HG02763 (cell line): ENCODE measurements at regions not wholly inside any gene's neighbourhood (a gene's known extent, or its start where the extent isn't known, plus 50 kb on each side); places are given as distances from the start of the nearest gene placed in this dataset.
"Not testable (repeated sequence)": the region's sequence is repeated elsewhere in the genome, so short reads cannot be mapped to it uniquely, and the experiment has no call there.

ENCODE experiments used
- ATAC-seq: cut with Tn5 transposase; IDR thresholded peaks from one replicate; pipeline ENCODE4 v1.9.1; 2021; ENCODE audit warnings: mild to moderate bottlenecking, moderate library complexity; ENCODE audit not compliant: unreplicated experiment

DNA sequence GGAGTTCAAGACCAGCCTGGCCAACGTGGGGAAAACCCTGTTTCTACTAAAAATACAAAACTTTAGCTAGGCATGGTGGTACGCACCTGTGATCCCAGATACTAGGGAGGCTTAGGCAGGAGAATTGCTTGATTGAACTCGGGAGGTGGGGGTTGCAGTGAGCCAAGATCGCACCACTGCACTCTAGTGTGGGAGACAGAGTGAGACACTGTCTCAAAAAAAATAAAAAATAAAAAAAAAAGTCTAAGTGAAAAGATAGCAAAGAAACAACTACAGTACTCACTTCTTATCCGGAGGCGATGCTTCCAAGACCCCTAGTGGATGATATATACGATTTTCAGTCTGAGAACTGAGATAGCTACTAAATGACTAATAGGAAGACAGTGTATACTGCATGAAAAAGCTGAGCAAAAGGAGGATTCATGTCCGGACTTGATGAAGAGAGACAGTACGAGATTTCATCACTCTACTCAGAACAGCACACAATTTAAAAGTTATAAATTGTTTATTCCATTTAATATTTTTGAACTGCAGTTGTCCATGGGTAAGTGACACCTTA lies 138.7 kb upstream of the GOLGA6L6 start:
- not testable (repeated sequence) for ATAC-seq

GRCh38 chr15:20672470-20672869 lies 130.9 kb upstream of the GOLGA6L6 start:
- no peak for ATAC-seq

DNA sequence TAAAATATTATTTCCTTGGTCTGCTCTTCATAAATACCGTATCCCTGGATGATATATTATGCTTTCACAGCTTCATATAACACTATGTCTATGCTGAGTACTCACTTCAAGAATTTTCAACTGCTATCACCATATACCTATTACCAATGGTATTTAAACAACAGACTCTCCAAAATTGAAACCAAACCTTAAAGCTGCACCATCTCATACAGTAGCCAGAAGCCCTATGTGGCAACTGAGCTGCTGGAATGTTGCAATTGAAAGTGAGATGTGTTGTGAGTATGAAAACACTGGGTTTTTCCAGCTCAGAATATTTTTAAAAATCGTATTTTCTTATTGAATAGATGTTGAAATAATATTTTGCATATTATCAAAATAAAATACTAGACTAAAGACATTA lies 130.1 kb upstream of the GOLGA6L6 start:
- ATAC-seq = no peak

DNA sequence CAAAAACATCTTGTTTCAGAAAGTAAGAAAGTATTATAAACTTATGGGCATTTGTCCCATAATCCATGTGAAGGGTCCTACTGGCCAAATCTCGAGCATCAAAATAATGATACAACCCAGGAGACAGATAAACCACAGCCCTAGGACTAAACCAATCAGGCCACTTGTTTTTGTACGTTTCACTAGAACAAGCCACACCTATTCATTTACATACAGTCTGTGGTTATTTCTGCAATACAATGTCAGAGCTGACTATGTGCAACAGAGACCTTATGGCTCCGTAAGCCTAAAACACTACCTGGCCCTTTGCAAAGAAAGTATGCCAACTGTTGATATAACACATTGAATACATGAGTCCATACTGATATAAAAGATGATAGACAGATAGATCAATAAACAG lies 124.8 kb upstream of the GOLGA6L6 start:
- ATAC-seq = not testable (repeated sequence)

DNA sequence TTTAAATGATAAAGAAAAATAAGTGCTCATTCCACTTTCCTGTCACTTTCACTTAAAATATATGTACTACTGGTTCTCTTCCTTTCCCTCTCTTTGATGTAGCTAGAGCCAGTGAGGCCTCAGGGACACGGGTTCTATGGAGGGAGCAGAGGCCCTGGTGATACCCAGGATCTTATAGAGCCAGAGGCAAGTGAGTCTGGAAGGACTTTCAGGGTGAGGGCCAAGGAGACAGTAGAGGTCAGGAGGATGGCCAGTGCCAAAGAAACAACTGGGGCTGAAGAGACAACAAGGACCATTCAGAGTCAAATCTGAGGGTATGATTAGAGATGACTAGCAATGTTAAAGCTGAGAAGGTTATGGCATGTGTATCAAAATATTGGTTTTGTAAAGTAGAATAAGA lies 124.1 kb upstream of the GOLGA6L6 start:
- no peak for ATAC-seq

DNA sequence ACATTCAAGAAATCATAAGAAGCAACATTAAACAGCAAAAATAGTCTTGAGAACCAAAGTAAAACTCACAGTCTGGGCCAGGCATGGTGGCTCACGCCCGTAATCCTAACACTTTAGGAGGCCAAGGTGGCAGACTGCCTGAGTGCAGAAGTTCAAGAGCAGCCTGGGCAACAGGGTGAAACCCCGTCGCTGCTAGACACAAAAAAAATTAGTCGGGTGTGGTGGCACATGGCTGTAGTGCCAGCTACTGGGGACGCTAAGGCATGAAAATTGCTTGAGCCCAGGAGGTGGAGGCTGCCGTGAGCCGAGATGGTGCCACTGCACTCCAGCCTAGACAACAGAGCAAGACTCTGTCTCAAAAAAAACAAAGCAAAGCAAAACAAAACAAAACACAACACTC lies 117.7 kb upstream of the GOLGA6L6 start:
- ATAC-seq = no peak

DNA sequence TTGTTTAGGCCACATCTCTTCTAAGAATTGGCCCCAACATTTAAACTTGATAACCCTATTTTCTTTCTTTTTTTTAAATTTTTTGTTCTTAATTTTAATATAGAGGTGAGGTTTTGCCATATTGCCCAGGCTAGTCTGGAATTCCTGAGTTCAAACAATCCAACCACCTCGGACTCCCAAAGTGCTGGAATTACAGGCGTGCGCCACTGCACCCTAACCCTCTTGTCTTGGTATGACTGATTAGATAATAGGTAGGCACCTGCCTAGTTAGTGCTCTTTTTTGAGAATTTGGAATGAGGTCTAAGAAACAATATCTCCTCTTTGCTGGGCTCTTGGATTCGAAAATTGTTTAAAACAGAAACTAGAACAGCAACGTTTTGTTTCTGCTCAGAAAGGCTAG lies 116.4 kb upstream of the GOLGA6L6 start:
- ATAC-seq = no peak

- ATAC-seq = no peak
Observed at GRCh38 chr15:20657084-20657483, 115.5 kb upstream of the GOLGA6L6 start.

GRCh38 chr15:20652914-20653313 lies 111.3 kb upstream of the GOLGA6L6 start:
- ATAC-seq = no peak

DNA sequence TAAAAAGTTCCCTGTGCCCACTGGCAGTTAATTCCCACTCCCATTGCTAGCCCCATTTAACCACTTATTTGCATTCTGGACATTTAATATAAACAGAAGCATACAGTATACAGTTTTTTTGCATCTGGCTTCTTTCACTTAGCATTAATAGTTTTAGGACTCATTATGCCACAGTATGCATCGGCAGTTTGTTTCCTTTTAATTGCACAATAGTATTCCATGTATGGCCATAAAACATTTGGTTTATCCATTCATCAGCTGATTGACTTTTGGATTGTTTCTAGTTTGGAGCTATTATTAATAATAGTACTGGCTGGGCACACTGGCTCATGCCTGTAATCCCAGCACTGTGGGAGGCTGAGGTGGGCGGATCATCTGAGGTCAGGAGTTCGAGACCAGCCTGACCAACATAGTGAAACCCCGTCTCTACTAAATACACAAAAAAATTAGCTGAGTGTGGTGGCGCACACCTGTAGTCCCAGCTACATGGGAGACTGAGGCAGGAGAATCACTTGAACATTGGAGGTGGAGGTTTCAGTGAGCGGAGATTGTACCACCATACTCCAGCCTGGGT lies 106.9 kb upstream of the GOLGA6L6 start:
- not testable (repeated sequence) for ATAC-seq

- no peak for ATAC-seq
Observed at GRCh38 chr15:20646529-20647142, 105.0 kb upstream of the GOLGA6L6 start.

DNA sequence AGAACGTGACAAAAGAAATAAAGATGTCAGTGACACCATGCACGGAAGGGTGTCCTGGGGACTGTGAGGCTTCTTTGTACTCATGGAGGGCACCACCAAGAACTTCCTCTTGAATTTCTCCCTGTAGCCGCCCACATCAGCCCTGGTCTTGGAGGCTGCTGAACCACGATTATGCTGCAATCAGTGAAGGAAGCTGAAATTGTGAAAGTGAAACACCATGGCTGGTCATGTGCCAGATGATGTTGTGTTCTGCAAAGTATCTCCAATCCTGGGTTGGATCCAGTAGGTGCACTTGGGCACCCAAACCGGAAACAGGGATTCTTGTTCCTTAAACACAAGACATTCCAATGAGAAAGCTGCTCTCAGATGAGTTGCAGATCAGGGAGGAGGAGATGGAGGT lies 104.4 kb upstream of the GOLGA6L6 start:
- ATAC-seq = peak; percentile 63

GRCh38 chr15:20644896-20645295 lies 103.3 kb upstream of the GOLGA6L6 start:
- ATAC-seq = no peak

DNA sequence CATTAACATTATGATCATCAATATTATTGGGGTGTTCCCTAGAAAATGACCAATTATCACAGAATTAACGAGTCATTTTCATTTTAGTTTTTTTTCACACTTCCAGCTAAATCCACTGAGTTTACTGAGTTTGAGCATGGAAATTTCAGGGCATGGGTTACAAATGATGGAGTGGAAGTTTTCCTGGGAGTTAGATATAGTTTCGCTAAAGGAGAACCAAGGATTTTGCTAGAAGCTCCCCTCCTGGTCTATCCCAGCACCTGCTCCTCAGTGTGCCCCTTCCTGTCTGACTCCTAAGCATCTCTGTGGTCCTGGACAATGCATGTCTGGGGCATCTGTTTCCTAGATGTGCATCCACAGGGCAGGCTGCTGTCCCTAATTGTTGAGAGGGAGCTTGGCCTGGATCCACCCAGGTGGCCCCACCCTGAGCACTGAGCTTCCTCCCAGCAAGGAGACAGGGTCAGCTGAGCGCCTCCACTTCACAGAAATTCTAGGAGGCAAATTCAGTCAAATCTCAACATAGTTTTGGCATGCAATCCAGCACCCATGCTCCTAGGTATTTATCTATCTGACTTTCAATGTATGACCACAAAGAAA lies 102.3 kb upstream of the GOLGA6L6 start:
- ATAC-seq = no peak

DNA sequence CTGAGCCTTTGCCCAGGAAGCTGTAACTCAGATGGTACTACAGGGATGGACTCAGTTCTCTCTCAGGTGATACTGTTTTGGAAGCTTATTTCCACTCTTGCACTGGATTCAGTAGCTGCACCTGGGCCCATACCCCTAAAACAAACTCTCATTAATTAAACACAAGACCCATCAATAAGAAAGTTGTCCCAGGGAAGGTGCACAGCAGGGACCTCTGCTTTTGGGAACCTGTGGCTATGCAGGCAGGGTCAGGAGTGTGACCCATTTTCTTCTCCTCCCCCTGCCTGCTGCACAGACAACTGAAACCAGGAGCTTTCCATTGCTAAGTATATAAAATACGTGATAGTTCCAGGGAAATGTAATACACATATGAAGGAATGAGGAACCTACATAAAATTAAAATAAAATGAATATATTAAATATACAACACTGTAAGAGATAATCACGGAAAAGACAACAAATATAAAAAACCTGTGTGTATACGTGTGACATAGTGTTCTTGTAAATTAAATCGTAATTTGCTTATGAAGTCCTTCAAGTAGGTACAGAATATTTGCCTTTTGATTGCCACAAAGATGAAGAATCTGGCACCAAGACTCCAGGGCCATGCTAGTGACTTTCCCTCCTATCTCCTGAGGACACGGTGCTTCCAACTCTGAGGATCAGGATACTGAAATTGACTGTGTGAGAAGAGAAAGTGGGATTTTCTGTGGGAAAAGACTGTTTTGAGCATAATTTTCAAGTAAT lies 101.6 kb upstream of the GOLGA6L6 start:
- ATAC-seq = no peak

GRCh38 chr15:20642054-20642767 lies 100.6 kb upstream of the GOLGA6L6 start:
- ATAC-seq = no peak

GRCh38 chr15:20640427-20640826 lies 98.8 kb upstream of the GOLGA6L6 start:
- ATAC-seq = not testable (repeated sequence)

DNA sequence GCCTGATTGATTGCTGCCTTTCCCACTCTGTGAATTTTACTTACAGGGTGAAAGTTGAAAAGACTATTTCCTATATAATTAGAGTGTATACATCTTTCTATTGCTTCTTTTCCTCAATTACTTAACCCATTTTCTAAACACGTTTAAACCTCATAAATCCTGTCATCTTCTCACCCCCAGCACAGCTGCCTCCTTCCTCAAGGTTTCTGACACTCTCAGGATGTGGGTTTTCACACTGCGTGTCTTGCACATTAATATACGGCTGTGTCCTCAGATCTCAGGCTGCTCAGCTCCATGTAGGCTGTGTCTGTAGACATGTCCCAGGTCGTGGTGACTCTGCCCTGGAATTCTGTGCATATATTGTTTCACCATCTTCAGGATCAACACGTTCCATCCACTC lies 97.6 kb upstream of the GOLGA6L6 start:
- ATAC-seq = not testable (repeated sequence)

GRCh38 chr15:20637499-20637898 lies 95.9 kb upstream of the GOLGA6L6 start:
- not testable (repeated sequence) for ATAC-seq

GRCh38 chr15:20629526-20629925 lies 87.9 kb upstream of the GOLGA6L6 start:
- not testable (repeated sequence) for ATAC-seq

DNA sequence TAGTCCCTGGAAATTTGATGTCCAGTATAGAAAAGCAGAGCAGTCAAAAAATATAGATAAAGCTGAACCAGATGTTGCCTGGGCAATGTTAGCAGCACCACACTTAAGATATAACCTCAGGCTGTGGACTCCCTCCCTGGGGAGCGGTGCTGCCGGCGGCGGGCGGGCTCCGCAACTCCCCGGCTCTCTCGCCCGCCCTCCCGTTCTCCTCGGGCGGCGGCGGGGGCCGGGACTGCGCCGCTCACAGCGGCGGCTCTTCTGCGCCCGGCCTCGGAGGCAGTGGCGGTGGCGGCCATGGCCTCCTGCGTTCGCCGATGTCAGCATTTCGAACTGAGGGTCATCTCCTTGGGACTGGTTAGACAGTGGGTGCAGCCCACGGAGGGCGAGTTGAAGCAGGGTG lies 86.9 kb upstream of the GOLGA6L6 start:
- not testable (repeated sequence) for ATAC-seq
